BLaER1 treated with 17β-estradiol and CSF1 and Interleukin-3, amounts not matched to agents 10 nM and 100 nM (cell line): ENCODE measurements at regions not wholly inside any gene's neighbourhood (a gene's known extent, or its start where the extent isn't known, plus 50 kb on each side); places are given as distances from the start of the nearest gene placed in this dataset.

Experiments
- H3K27ac ChIP-seq, 11 experiments: shearing (Covaris generic); formaldehyde crosslinking; 2 replicates each; pipeline ENCODE4 v1.8.1; 2022
- H3K27me3 ChIP-seq, 11 experiments: shearing (Covaris generic); formaldehyde crosslinking; 2 replicates each; pipeline ENCODE4 v1.8.1; 2022
- H3K36me3 ChIP-seq, 11 experiments: shearing (Covaris generic); formaldehyde crosslinking; 2 replicates each; pipeline ENCODE4 v1.8.1; 2022
- H3K4me1 ChIP-seq, 10 experiments: shearing (Covaris generic); formaldehyde crosslinking; 2 replicates each; pipeline ENCODE4 v1.8.1; 2022
- H3K4me2 ChIP-seq, 11 experiments: shearing (Covaris generic); formaldehyde crosslinking; 2 replicates each; pipeline ENCODE4 v1.8.1; 2022
- H3K4me3 ChIP-seq, 10 experiments: shearing (Covaris generic); formaldehyde crosslinking; 2 replicates each; pipeline ENCODE4 v1.8.1; 2022
- H3K9ac ChIP-seq, 11 experiments: shearing (Covaris generic); formaldehyde crosslinking; 2 replicates each; pipeline ENCODE4 v1.8.1; 2022
- H3K9me3 ChIP-seq, 11 experiments: shearing (Covaris generic); formaldehyde crosslinking; replicated peaks in 1 of 11; 2 replicates each; pipeline ENCODE4 v1.8.1; 2022
- H4K20me1 ChIP-seq, 11 experiments: shearing (Covaris generic); formaldehyde crosslinking; 2 replicates each; pipeline ENCODE4 v1.8.1; 2022
- Cebpa-rat ChIP-seq, 11 experiments: shearing (Covaris generic); IDR thresholded peaks; 2 replicates each; pipeline ENCODE4 v1.8.1; 2022

DNA sequence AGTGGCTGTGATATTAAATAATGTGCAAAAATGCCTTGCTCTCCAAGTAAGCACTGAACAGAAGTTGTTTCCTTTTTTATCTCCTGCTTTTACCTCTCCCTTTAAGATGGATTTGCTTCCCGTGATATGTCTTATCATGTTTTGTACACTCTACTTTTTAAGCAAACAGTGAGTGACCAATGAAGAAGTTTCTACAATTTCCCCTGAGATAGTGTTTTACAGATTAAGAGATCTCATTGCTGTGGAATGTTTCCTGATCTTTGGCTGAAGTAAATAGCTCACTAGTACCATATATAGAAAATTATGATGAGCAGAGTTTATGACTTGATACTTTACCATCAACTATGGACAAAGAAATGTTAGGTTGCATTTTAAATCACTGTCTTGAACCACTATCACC, 184.8 kb upstream of the PDE3A start:
- no peaks in the 10 kb centered on the region for H3K9me3 ChIP-seq
- no peak overlapping the region for H3K27ac ChIP-seq
- H3K27me3 ChIP-seq, result no peaks in the 10 kb centered on the region
- H3K4me2 ChIP-seq, result no peak overlapping the region
- H3K9ac ChIP-seq, result no peak overlapping the region
- TF ChIP-seq Cebpa-rat (IDR thresholded peaks at IDR 0.05), result no peak
- no peaks in the 10 kb centered on the region for H3K36me3 ChIP-seq
- no peak overlapping the region for H3K4me3 ChIP-seq
- H3K4me1 ChIP-seq, result peaks cover 0 to 21% (median 0%) of the 10 kb centered on the region in 10 experiments; a peak in 4 of 20 replicates
- no peaks in the 10 kb centered on the region for H4K20me1 ChIP-seq

DNA sequence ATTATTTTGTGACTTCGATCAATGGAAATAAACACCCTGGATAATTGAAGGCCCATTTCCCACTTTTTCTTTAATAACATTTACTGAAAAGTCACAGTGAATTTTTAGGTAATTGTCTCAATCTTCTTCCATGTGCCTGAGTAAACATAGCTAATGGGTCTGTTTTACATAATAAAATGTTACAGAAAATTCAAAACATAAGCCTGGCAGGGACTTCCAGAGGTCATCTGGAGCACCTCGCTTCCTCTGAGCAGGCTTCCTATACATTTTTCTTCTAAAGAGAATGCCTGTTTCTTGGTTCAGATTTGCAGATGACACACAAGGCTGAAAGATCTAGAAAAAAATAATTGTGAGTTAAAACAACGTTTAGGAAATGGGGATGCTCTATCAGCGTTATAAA, 183.8 kb upstream of the PDE3A start:
- H3K9me3 ChIP-seq, result no peaks in the 10 kb centered on the region
- H3K4me1 ChIP-seq, result peaks cover 0 to 21% (median 0%) of the 10 kb centered on the region in 10 experiments; a peak in 4 of 20 replicates

DNA sequence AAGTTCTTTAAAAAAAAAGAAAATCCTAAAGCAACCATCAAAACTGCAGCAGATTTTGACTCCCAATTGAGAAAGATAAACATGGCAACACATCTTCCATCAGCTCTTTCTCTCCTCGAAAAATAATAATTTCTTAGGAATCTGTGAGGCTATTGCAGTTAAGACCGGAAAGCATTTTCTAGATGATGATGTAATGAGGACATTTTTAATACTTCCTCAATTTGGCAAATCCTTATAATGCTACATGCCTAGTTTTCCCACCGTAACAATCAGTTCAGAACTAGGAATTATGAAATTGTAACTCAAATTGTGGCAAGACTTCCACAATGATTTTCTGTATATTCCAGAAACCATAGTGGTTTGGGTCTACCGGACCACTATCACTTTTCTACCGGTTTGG, 180.9 kb upstream of the PDE3A start:
- Histone ChIP-seq H3K4me3 (no peak overlapping the region), H3K27me3 (no peaks in the 10 kb centered on the region), H3K36me3 (no peaks in the 10 kb centered on the region), H3K4me2 (peak overlapping the region in 2 of 11 experiments; percentile 31 to 35; a peak in 2 of 22 replicates), H3K4me1 (peaks cover 0 to 21% (median 0%) of the 10 kb centered on the region in 10 experiments; a peak in 4 of 20 replicates), H4K20me1 (no peaks in the 10 kb centered on the region), H3K9ac (no peak overlapping the region), H3K27ac (no peak overlapping the region), H3K9me3 (no peaks in the 10 kb centered on the region)
- no peak for TF ChIP-seq Cebpa-rat (IDR thresholded peaks at IDR 0.05)

More for the DNA sequence above, 183.8 kb upstream of the PDE3A start:
- Histone ChIP-seq H3K4me3 (no peak overlapping the region), H3K9ac (no peak overlapping the region), H3K36me3 (no peaks in the 10 kb centered on the region), H3K27ac (no peak overlapping the region), H3K27me3 (no peaks in the 10 kb centered on the region), H4K20me1 (no peaks in the 10 kb centered on the region), H3K4me2 (no peak overlapping the region; a peak in 1 of 22 replicates)
- no peak for TF ChIP-seq Cebpa-rat (IDR thresholded peaks at IDR 0.05)

DNA sequence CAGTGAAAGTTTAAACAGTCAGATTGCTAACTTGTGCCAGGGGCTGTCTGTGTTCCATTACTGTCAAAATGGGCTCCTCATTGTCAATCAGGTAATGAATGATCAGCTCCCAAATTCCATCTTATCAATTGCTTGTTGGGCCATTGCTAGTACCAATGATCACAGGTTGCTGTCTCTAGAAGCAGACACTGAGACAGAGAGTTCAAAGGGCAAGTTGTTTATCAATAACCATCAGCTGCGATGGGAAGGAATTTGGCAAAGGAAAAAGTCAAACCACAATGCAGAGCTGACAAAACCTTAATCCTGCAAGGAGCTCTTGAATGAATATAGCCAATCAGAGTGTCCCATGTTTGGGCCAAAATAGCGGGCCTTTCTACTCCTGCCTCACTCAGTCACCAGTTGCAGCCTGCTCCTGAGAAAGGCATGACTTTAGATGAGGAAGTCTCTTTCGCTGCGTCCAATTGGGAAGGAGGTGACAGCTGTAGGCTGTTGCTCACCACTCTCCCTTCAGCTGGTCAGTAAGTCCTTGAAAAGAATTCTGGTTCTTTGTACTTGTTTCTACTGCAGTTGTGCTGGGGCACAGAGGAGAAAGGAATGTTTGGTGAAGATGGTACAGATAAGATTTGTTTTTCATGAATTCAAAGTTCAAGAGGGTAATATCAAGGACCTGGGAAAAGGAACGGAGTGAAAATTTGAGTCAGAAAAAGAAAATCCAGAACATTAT, 179.2 kb upstream of the PDE3A start:
- H3K27ac ChIP-seq, result no peak overlapping the region
- no peaks in the 10 kb centered on the region for H4K20me1 ChIP-seq
- no peak overlapping the region for H3K4me3 ChIP-seq
- no peaks in the 10 kb centered on the region for H3K36me3 ChIP-seq
- no peaks in the 10 kb centered on the region for H3K9me3 ChIP-seq
- H3K27me3 ChIP-seq, result no peaks in the 10 kb centered on the region
- no peak for TF ChIP-seq Cebpa-rat (IDR thresholded peaks at IDR 0.05)
- peaks cover 0 to 21% (median 0%) of the 10 kb centered on the region in 10 experiments; a peak in 4 of 20 replicates for H3K4me1 ChIP-seq
- no peak overlapping the region for H3K4me2 ChIP-seq
- no peak overlapping the region for H3K9ac ChIP-seq

DNA sequence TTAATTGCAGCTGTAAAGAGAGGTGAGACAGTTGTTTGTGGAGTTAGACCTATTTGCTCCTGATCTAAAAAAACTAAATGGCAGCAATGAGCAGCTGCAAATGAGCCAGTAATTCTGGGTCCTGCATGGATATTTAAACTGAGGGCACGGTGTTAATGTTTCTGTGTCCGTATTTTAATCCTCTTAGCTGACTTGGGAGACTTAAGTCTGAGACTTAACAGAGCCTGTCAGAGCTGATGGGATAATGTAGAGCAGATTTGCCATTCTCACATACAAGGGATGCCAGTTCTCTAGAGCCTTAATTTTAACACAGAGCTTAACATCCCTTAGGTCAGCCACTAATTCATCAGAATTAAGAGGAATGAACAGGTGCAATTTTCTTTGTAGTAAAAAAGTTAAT, 178.6 kb upstream of the PDE3A start:
- Histone ChIP-seq H3K4me1 (peaks cover 0 to 20% (median 0%) of the 10 kb centered on the region in 10 experiments; a peak in 4 of 20 replicates), H3K36me3 (no peaks in the 10 kb centered on the region), H3K9me3 (no peaks in the 10 kb centered on the region), H3K4me3 (no peak overlapping the region), H3K9ac (no peak overlapping the region), H3K27ac (no peak overlapping the region), H3K27me3 (no peaks in the 10 kb centered on the region), H3K4me2 (no peak overlapping the region), H4K20me1 (no peaks in the 10 kb centered on the region)
- TF ChIP-seq Cebpa-rat (IDR thresholded peaks at IDR 0.05), result no peak

DNA sequence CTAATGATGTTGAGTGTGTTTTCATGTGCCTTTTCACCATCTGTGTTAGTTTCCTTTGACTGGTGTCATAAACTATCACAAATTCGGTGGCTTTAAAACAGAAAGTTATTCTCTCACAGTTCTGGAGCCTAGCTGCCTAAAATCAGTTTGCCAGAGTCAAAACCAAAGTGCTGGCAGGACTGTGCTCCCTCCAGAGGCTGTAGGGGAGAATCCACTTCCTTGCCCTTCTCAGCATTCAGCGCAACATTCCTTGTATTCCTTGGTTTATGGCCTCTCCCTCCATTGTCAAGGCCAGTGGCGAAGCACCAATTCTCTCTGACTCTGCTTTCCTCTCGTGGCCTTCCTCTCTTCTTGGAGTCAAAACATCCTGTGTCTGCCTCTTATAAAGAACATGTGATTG, 174.2 kb upstream of the PDE3A start:
- Histone ChIP-seq H3K9me3 (no peaks in the 10 kb centered on the region), H3K4me1 (no peaks in the 10 kb centered on the region), H3K27ac (no peak overlapping the region), H4K20me1 (no peaks in the 10 kb centered on the region), H3K4me3 (no peak overlapping the region), H3K4me2 (no peak overlapping the region), H3K27me3 (no peaks in the 10 kb centered on the region), H3K36me3 (no peaks in the 10 kb centered on the region), H3K9ac (no peak overlapping the region)
- TF ChIP-seq Cebpa-rat (IDR thresholded peaks at IDR 0.05), result no peak

DNA sequence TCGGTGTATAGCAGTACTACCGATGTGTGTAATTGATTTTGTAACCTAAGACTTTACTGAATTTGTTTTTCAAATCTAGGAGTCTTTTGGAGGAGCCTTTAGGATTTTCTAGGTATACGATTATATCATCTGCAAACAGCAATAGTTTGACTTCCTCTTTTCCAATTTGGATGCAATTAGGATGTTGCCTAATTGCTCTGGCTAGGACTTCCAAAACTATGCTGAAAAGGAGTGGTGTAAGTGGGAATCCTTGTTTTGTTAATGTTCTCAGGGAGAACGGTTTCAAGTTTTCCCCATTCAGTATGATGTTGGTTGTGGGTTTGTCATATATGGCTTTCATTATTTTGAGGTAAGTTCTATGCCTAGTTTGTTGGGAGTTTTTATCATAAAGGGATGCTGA, 171.6 kb upstream of the PDE3A start:
- Histone ChIP-seq H3K9ac (no peak overlapping the region), H3K9me3 (no peaks in the 10 kb centered on the region), H4K20me1 (no peaks in the 10 kb centered on the region), H3K4me2 (no peak overlapping the region), H3K4me3 (no peak overlapping the region), H3K4me1 (no peaks in the 10 kb centered on the region), H3K36me3 (no peaks in the 10 kb centered on the region), H3K27me3 (no peaks in the 10 kb centered on the region), H3K27ac (no peak overlapping the region)
- TF ChIP-seq Cebpa-rat (IDR thresholded peaks at IDR 0.05), result no peak

DNA sequence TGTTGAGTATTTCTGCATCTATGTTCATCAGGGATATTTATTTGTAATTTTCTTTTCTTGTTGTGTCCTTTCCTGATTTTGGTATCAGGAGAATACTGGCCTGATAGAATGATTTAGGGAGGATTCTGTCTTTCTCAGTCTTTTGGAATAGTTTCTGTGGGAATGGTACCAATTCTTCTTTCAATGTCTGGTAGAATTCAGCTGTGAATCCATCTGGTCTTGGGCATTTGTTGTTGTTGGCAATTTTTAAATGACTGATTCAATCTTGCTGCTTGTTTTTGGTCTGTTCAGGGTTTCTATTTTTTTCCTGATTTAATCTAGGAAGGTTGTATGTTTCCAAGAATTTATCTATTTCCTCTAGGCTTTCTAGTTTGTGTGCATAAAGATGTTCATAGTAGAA, 170.9 kb upstream of the PDE3A start:
- Histone ChIP-seq H4K20me1 (no peaks in the 10 kb centered on the region), H3K27ac (no peak overlapping the region), H3K4me2 (no peak overlapping the region), H3K9ac (no peak overlapping the region), H3K4me3 (no peak overlapping the region), H3K4me1 (no peaks in the 10 kb centered on the region), H3K36me3 (no peaks in the 10 kb centered on the region), H3K9me3 (no peaks in the 10 kb centered on the region), H3K27me3 (no peaks in the 10 kb centered on the region)
- no peak for TF ChIP-seq Cebpa-rat (IDR thresholded peaks at IDR 0.05)

DNA sequence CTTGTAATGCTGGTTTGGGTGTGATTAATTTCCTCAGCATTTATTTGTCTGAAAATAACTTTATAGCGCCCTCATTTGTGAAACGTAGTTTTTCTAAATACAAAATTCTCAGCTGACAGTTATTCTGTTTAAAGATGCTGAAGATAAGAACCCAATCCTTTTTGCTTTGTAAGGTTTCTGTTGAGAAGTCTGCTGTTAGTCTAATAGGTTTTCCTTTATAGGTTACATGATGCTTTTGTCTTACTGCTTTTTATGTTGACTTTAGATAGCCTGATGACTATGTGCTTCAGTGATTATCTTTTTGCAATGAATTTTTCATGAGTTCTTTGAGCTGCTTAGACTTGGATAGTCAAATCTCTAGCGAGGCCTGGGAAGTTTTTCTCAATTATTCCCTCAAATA, 168.6 kb upstream of the PDE3A start:
- H3K36me3 ChIP-seq, result no peaks in the 10 kb centered on the region
- no peak overlapping the region for H3K9ac ChIP-seq
- H3K27ac ChIP-seq, result no peak overlapping the region
- H3K4me2 ChIP-seq, result no peak overlapping the region
- H4K20me1 ChIP-seq, result no peaks in the 10 kb centered on the region
- no peaks in the 10 kb centered on the region for H3K9me3 ChIP-seq
- H3K27me3 ChIP-seq, result no peaks in the 10 kb centered on the region
- no peak overlapping the region for H3K4me3 ChIP-seq
- H3K4me1 ChIP-seq, result no peaks in the 10 kb centered on the region
- no peak for TF ChIP-seq Cebpa-rat (IDR thresholded peaks at IDR 0.05)

DNA sequence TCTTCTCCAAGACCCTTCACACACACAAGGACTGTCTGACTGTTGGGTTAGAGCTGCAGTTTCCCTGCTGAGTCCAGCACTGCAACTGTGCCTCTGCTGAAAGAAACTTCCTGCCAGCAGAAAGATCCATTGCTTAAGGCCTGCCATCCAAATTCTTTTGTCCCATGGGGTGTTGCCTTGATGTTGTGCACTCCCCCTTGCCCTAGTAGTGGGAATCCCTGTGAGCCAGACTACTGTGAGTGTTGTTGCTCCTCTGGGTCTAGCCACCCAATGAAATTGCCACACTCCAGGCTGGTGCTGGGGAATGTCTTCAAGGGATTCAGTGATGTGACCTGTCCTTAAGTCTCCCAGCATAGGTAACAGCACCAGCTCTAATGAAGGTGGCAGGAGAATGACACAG, 166.6 kb upstream of the PDE3A start:
- Histone ChIP-seq H4K20me1 (no peaks in the 10 kb centered on the region), H3K27ac (no peak overlapping the region), H3K36me3 (no peaks in the 10 kb centered on the region), H3K4me2 (no peak overlapping the region), H3K4me3 (no peak overlapping the region), H3K9ac (no peak overlapping the region), H3K4me1 (no peaks in the 10 kb centered on the region), H3K9me3 (no peaks in the 10 kb centered on the region), H3K27me3 (no peaks in the 10 kb centered on the region)
- TF ChIP-seq Cebpa-rat (IDR thresholded peaks at IDR 0.05), result no peak
